ENCODE measurements at regions not wholly inside any gene's neighbourhood (a gene's known extent, or its start where the extent isn't known, plus 50 kb on each side); places are given as distances from the start of the nearest gene placed in this dataset.

DNA sequence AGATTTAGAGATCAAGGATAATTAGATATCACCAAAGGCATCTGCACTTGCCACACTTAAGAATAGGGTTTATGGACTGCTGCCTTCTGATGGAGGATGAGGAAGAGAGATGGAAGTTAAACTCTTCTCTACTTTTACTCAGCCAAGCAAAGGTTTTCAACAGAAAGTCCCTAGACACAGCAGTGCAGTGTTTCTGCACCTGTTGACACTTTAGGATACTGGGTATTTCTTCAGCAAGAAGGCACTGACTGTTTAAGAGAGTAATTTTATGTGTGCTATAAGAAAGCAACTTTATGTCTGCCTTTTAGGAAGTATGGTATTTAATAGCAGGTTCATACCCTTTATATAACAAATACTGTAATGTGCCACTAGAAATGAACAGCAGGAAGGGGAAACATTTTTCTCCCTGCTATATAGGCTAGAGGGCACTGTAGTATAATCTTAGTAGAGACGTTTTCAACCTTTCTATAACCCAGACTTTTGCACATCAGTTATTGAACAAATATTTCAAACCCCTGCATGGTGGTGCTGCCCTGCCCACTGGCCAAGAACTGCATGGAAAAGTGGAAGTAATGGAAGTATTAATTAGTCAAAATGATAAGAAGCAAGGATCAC, 225.0 kb upstream of the GRIP1 start:
- Histone ChIP-seq H3K36me3 (no peaks in the 10 kb centered on the region), H3K27ac (no peak overlapping the region), H3K27me3 (no peaks in the 10 kb centered on the region), H3K9ac (ENCODE audit: low read depth in 2 of 2, low read length in 2 of 2) (no peak overlapping the region), H3K4me3 (no peak overlapping the region), H3K4me1 (no peaks in the 10 kb centered on the region), H3K9me3 (no peaks in the 10 kb centered on the region)
- TF ChIP-seq, protein P1, sequence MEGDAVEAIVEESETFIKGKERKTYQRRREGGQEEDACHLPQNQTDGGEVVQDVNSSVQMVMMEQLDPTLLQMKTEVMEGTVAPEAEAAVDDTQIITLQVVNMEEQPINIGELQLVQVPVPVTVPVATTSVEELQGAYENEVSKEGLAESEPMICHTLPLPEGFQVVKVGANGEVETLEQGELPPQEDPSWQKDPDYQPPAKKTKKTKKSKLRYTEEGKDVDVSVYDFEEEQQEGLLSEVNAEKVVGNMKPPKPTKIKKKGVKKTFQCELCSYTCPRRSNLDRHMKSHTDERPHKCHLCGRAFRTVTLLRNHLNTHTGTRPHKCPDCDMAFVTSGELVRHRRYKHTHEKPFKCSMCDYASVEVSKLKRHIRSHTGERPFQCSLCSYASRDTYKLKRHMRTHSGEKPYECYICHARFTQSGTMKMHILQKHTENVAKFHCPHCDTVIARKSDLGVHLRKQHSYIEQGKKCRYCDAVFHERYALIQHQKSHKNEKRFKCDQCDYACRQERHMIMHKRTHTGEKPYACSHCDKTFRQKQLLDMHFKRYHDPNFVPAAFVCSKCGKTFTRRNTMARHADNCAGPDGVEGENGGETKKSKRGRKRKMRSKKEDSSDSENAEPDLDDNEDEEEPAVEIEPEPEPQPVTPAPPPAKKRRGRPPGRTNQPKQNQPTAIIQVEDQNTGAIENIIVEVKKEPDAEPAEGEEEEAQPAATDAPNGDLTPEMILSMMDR (IDR thresholded peaks at IDR 0.05) = no peak
- intact Hi-C loops (cut with DNase I) = no loop called here
- no peak for DNase-seq

DNA sequence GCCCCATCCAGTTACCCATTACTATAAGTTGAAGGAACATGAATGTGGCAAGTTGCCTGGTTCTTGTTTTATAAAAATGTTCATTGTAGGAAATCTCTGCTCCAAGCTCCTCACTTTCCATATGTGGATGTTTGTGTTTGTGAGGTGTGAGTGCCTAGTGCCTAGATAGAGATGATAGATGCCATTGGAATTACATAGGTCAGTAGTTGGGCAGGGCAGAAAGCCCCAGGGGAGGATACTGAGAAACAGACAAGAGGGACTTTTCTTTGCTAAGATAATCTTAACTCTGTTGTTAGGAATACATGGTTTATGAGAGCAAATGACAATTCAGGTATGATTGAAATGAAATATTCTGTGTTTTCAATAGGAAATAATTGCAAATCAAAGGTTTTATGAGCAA, 226.3 kb upstream of the GRIP1 start:
- H3K27ac ChIP-seq = no peak overlapping the region
- no peaks in the 10 kb centered on the region for H3K4me1 ChIP-seq
- no peak overlapping the region for H3K4me3 ChIP-seq
- no peaks in the 10 kb centered on the region for H3K9me3 ChIP-seq
- H3K36me3 ChIP-seq = no peaks in the 10 kb centered on the region
- DNase-seq = no peak
- H3K27me3 ChIP-seq = no peaks in the 10 kb centered on the region
- TF ChIP-seq, protein P1 (IDR thresholded peaks at IDR 0.05) = no peak
- intact Hi-C loops (cut with DNase I) = no loop called here
- no peak overlapping the region for H3K9ac ChIP-seq (ENCODE audit: low read depth in 2 of 2, low read length in 2 of 2)

DNA sequence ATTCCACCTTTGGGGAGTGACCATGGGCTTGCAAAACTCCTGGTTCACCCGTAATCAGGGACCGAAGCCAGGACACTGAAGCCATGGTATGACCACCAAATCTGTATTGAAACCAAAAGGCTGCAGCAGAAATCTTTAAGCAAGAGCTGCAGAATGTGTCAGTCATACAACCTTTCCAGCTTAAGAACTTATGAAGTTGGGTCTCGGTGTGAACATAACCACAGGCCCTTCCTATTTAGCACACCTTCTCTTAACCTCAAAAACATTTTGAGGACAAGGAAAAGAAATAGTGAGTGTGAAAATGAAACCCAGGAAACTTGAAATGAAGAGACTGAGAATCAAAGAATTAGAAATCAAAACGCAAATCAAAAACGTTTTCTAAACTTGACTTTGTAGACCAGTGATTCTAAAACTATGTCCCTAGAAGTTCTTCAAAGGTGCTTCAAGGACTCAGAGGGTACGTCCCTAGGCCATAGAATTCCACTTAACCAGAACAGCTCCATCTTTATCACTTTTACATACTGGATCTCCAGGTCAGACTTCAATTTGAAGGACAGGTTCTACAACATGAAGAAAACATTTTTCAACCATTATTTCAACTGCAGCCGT, 231.6 kb upstream of the GRIP1 start:
- H3K27ac ChIP-seq = no peak overlapping the region
- no peaks in the 10 kb centered on the region for H3K9me3 ChIP-seq
- H3K36me3 ChIP-seq = no peaks in the 10 kb centered on the region
- intact Hi-C loops (cut with DNase I) = no loop called here
- TF ChIP-seq, protein P1 (IDR thresholded peaks at IDR 0.05) = no peak
- H3K4me3 ChIP-seq = no peak overlapping the region
- no peaks in the 10 kb centered on the region for H3K27me3 ChIP-seq
- no peak overlapping the region for H3K9ac ChIP-seq (ENCODE audit: low read depth in 2 of 2, low read length in 2 of 2)
- no peak for DNase-seq
- H3K4me1 ChIP-seq = no peaks in the 10 kb centered on the region

DNA sequence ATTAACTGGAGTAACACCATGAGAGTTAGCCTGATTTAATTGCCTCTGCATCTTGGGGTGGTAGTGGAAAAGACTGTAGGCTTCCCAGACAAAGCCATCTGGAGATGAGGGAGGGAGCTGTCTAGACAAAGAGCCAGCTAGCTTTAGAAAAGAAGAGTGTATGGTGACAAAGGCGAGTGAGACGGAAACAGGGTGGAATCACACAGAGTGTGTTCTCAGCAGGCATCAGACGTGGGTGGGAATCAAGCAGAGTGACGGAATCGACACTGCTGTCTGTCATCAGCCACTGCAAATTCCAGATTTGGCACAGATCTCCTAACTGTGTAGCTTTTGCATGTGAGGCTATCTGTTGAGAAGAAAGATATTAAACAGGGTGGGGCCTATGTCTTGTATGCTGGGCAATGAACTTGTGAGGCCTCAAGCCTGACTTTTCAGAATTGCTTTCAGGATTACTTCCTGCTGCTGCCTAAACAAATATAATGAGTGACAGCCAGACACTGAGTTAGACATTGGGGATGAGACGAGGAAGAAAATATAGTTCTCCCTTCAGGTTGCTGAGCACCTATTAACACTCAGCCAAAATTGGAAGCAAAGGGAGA, 236.5 kb upstream of the GRIP1 start:
- Histone ChIP-seq H3K4me3 (no peak overlapping the region), H3K9me3 (no peaks in the 10 kb centered on the region), H3K27me3 (no peaks in the 10 kb centered on the region), H3K9ac (ENCODE audit: low read depth in 2 of 2, low read length in 2 of 2) (no peak overlapping the region), H3K27ac (no peak overlapping the region), H3K4me1 (no peaks in the 10 kb centered on the region), H3K36me3 (no peaks in the 10 kb centered on the region)
- DNase-seq = no peak
- intact Hi-C loops (cut with DNase I) = no loop called here
- TF ChIP-seq, protein P1 (IDR thresholded peaks at IDR 0.05) = no peak

DNA sequence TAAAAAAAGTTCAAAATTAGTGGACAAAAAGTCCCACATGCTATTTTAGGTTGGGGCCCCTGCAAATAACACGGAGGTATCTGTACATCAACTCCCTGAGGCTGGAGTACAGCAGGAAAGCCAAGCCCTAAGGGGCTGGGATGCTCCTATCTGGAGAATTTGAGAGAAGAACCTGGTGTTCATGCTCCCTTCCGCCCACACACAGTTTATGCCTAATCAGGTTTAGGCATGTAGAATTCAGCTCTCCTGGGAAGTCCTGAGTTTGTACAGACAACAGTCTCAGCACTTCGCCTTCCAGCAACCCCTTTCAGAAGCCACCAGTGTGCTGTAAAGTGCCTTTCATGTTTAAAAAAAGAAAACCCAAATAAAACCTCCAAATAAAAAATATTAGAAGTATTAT, 237.3 kb upstream of the GRIP1 start:
- intact Hi-C loops (cut with DNase I) = no loop called here
- Histone ChIP-seq H3K36me3 (no peaks in the 10 kb centered on the region), H3K9me3 (no peaks in the 10 kb centered on the region), H3K27ac (no peak overlapping the region), H3K4me3 (no peak overlapping the region), H3K4me1 (no peaks in the 10 kb centered on the region), H3K9ac (ENCODE audit: low read depth in 2 of 2, low read length in 2 of 2) (no peak overlapping the region), H3K27me3 (no peaks in the 10 kb centered on the region)
- DNase-seq = no peak
- TF ChIP-seq, protein P1 (IDR thresholded peaks at IDR 0.05) = no peak
